Upper lobe of left lung (tissue), 4 donors: ENCODE measurements at regions not wholly inside any gene's neighbourhood (a gene's known extent, or its start where the extent isn't known, plus 50 kb on each side); places are given as distances from the start of the nearest gene placed in this dataset.

ENCODE experiments used
- CTCF ChIP-seq, 6 experiments: fragments of 450-650 bp in 4 of 6; fragments of 200-600 bp in 2 of 6; sonication (generic) in 2 of 6; IDR thresholded peaks; one replicate each; pipeline ENCODE4 v1.5.1; 2016 to 2019; ENCODE audit warnings: antibody characterized with exemption in 6 of 6
- POLR2A ChIP-seq, 4 donors: fragments of 450-650 bp; IDR thresholded peaks; one replicate each; pipeline ENCODE4 v1.5.1; 2016 to 2017; ENCODE audit warnings: antibody characterized with exemption in 4 of 4, mild to moderate bottlenecking in 2 of 4

- TF ChIP-seq CTCF (IDR thresholded peaks at IDR 0.05) (no peak), POLR2A (IDR thresholded peaks at IDR 0.05) (no peak)
These were observed 104.6 kb upstream of the MAN2A1 start for GRCh38 chr5:109584986-109585599.
